HL-60 (cell line): ENCODE measurements at regions not wholly inside any gene's neighbourhood (a gene's known extent, or its start where the extent isn't known, plus 50 kb on each side); places are given as distances from the start of the nearest gene placed in this dataset.
"Not testable (repeated sequence)": the region's sequence is repeated elsewhere in the genome, so short reads cannot be mapped to it uniquely, and the experiment has no call there.

Source experiments
- DNase-seq, 2 experiments: peaks; one replicate each; pipeline ENCODE4 v3.0.0-alpha.2; 2010 to 2020; ENCODE audit warnings: low read depth in 1 of 2, low spot score in 1 of 2
- H3K27ac ChIP-seq: fragments of 250-450 bp; sonication (Bioruptor Pico); replicated peaks from 2 replicates; pipeline ENCODE4 v1.5.1; 2020; ENCODE audit warnings: mild to moderate bottlenecking, moderate library complexity
- H3K27me3 ChIP-seq: fragments of 250-450 bp; sonication (Bioruptor Pico); 2 replicates; pipeline ENCODE4 v1.5.1; 2021; ENCODE audit warnings: mild to moderate bottlenecking, moderate library complexity; ENCODE audit not compliant: insufficient read depth, poor library complexity, severe bottlenecking
- H3K4me3 ChIP-seq: replicated peaks from 2 replicates; pipeline ENCODE4 v1.5.1; 2011; ENCODE audit warnings: mild to moderate bottlenecking, control low read depth, low read length; ENCODE audit not compliant: insufficient read depth
- GABPA ChIP-seq: IDR thresholded peaks from 2 replicates; pipeline ENCODE4 v1.6.1; 2012; ENCODE audit warnings: low read depth
- POLR2AphosphoS5 ChIP-seq: IDR thresholded peaks from 2 replicates; pipeline ENCODE4 v1.6.1; 2012; ENCODE audit warnings: low read depth
- SPI1 ChIP-seq: IDR thresholded peaks from 2 replicates; pipeline ENCODE4 v1.6.1; 2012; ENCODE audit warnings: low read depth, mild to moderate bottlenecking, borderline replicate concordance
- TF ChIP-seq, protein P1 (sequence below): IDR thresholded peaks from one replicate; pipeline ENCODE4 v1.5.1; 2011; ENCODE audit warnings: low read length, control low read depth, inconsistent platforms; ENCODE audit not compliant: insufficient read depth
- TF ChIP-seq, protein P2 (sequence below): IDR thresholded peaks from 2 replicates; pipeline ENCODE4 v1.6.1; 2012; ENCODE audit warnings: low read depth; ENCODE audit not compliant: insufficient replicate concordance

DNA sequence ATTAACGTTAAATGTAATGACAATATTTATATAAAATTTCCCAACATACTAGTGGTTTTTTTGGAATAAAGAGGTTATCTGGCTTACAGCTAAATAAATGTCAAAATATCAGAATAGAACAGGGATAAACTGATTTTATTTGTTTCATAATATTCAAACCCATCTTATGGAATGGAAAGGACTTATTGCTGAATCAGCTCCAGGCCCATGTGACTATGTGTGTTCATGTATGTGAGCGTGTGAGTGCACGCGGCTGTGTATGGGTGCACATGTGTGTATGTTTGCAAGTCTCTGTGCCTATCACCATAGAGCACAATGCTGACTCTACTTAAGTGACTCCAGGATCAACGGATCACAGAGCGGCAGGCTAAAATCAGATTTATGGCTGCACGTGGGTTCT, 392.3 kb upstream of the GRM7 start:
- TF ChIP-seq POLR2AphosphoS5 (no peak), SPI1 (no peak), GABPA (no peak)
- TF ChIP-seq, protein P1, sequence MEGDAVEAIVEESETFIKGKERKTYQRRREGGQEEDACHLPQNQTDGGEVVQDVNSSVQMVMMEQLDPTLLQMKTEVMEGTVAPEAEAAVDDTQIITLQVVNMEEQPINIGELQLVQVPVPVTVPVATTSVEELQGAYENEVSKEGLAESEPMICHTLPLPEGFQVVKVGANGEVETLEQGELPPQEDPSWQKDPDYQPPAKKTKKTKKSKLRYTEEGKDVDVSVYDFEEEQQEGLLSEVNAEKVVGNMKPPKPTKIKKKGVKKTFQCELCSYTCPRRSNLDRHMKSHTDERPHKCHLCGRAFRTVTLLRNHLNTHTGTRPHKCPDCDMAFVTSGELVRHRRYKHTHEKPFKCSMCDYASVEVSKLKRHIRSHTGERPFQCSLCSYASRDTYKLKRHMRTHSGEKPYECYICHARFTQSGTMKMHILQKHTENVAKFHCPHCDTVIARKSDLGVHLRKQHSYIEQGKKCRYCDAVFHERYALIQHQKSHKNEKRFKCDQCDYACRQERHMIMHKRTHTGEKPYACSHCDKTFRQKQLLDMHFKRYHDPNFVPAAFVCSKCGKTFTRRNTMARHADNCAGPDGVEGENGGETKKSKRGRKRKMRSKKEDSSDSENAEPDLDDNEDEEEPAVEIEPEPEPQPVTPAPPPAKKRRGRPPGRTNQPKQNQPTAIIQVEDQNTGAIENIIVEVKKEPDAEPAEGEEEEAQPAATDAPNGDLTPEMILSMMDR, result no peak
- TF ChIP-seq, protein P2, sequence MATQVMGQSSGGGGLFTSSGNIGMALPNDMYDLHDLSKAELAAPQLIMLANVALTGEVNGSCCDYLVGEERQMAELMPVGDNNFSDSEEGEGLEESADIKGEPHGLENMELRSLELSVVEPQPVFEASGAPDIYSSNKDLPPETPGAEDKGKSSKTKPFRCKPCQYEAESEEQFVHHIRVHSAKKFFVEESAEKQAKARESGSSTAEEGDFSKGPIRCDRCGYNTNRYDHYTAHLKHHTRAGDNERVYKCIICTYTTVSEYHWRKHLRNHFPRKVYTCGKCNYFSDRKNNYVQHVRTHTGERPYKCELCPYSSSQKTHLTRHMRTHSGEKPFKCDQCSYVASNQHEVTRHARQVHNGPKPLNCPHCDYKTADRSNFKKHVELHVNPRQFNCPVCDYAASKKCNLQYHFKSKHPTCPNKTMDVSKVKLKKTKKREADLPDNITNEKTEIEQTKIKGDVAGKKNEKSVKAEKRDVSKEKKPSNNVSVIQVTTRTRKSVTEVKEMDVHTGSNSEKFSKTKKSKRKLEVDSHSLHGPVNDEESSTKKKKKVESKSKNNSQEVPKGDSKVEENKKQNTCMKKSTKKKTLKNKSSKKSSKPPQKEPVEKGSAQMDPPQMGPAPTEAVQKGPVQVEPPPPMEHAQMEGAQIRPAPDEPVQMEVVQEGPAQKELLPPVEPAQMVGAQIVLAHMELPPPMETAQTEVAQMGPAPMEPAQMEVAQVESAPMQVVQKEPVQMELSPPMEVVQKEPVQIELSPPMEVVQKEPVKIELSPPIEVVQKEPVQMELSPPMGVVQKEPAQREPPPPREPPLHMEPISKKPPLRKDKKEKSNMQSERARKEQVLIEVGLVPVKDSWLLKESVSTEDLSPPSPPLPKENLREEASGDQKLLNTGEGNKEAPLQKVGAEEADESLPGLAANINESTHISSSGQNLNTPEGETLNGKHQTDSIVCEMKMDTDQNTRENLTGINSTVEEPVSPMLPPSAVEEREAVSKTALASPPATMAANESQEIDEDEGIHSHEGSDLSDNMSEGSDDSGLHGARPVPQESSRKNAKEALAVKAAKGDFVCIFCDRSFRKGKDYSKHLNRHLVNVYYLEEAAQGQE, result no peak
- DNase-seq, result no peak
- Histone ChIP-seq H3K27ac (no peak overlapping the region), H3K4me3 (no peak overlapping the region), H3K27me3 (no peaks in the 10 kb centered on the region)

DNA sequence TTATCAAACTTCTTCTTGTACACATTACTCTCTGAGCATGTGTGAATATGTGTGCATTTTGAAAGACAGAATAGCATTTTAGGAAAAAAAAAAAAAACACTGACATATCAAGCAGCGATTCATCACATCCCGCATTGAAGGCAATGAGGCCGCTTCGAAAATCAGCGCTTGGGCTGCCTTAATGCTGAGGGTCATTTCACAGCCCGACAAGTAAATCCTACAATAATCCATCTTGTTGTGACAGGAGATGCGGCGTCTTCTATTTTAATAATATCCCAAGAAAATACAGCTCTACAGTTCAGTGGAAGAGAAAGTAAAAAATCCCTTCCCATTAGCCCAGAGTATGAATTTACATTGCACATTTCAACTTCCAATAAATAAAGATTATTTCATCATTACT, 389.2 kb upstream of the GRM7 start:
- H3K27ac ChIP-seq, result no peak overlapping the region
- no peak overlapping the region for H3K4me3 ChIP-seq
- no peaks in the 10 kb centered on the region for H3K27me3 ChIP-seq
- DNase-seq, result no peak
- TF ChIP-seq GABPA, result no peak
- no peak for TF ChIP-seq POLR2AphosphoS5
- TF ChIP-seq, protein P2, result no peak

DNA sequence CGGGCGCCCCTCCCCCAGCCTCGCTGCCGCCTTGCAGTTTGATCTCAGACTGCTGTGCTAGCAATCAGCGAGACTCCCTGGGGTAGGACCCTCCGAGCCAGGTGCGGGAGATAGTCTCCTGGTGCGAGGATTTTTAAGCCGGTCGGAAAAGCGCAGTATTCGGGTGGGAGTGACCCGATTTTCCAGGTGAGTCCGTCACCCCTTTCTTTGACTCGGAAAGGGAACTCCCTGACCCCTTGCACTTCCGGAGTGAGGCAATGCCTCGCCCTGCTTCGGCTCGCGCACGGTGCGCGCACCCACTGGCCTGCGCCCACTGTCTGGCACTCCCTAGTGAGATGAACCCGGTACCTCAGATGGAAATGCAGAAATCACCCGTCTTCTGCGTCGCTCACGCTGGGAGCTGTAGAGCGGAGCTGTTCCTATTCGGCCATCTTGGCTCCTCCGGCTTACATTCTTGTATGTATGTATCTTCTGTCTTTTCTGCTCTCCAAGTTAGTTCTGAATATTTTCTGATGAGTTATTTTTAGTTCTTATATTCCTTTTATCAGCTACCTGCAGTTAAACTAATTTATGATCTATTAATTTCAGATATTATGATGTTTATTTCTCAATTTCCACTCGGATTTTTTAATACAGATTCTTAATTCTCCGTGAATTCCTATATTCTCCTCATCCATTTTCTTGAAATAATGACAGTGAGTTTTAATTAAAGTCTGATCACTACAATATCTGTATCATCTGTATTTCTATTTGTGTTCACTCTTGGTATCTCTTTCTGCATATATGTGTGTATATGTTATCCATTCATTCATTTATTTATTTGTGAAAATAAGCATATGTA, 370.2 kb upstream of the GRM7 start:
- not testable (repeated sequence) for DNase-seq, H3K27me3 ChIP-seq, H3K4me3 ChIP-seq, H3K27ac ChIP-seq

DNA sequence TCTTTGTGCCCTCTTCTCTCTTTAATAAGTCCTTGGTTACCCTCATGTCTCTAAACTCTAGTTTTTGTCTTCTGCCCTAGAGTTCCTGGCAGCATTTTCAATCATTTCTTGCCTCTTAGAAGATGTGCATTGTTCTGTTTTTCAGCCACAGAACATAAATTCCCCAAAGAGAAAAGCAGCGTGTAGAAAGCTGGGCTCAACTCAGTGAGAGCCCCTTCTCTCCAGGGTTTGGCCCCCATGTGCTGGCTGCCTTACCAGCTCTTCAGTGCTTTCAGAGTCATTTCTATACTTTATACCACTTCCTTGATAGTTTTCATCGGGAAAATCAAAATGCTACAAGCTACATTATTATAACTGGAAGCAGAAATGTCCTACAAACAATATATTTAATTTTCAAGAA, 369.1 kb upstream of the GRM7 start:
- no peak for DNase-seq
- H3K27ac ChIP-seq, result no peak overlapping the region
- no peaks in the 10 kb centered on the region for H3K27me3 ChIP-seq
- TF ChIP-seq GABPA (no peak), SPI1 (no peak), POLR2AphosphoS5 (no peak)
- TF ChIP-seq, protein P2, result no peak
- TF ChIP-seq, protein P1, result no peak
- no peak overlapping the region for H3K4me3 ChIP-seq
